Embryonic facial prominence (tissue), 1 donor: ENCODE measurements at regions not wholly inside any gene's neighbourhood (a gene's known extent, or its start where the extent isn't known, plus 50 kb on each side); places are given as distances from the start of the nearest gene placed in this dataset.
"Not testable (repeated sequence)": the region's sequence is repeated elsewhere in the genome, so short reads cannot be mapped to it uniquely, and the experiment has no call there.

ENCODE experiments used
- DNase-seq: peaks from one replicate; pipeline ENCODE4 v3.0.0-alpha.2; 2016; ENCODE audit errors: extremely low spot score

GRCh38 chr10:30197186-30197585 lies 137.8 kb upstream of the JCAD start:
- no peak for DNase-seq

- not testable (repeated sequence) for DNase-seq
These were observed 137.2 kb upstream of the JCAD start for GRCh38 chr10:30196559-30196958.

GRCh38 chr10:30192846-30193608 lies 133.6 kb upstream of the JCAD start:
- no peak for DNase-seq

- DNase-seq = no peak
These were observed 131.5 kb upstream of the JCAD start for GRCh38 chr10:30190577-30191552.

- DNase-seq = no peak
These were observed 129.8 kb upstream of the JCAD start for GRCh38 chr10:30189238-30189580.

GRCh38 chr10:30188556-30189237 lies 129.3 kb upstream of the JCAD start:
- DNase-seq = no peak

- DNase-seq = no peak
These were observed 128.7 kb upstream of the JCAD start for GRCh38 chr10:30188101-30188500.

GRCh38 chr10:30187010-30187409 lies 127.6 kb upstream of the JCAD start:
- DNase-seq = no peak

GRCh38 chr10:30186371-30186875 lies 127.0 kb upstream of the JCAD start:
- no peak for DNase-seq

GRCh38 chr10:30185916-30186315 lies 126.5 kb upstream of the JCAD start:
- DNase-seq = no peak

GRCh38 chr10:30185341-30185740 lies 126.0 kb upstream of the JCAD start:
- no peak for DNase-seq

GRCh38 chr10:30184397-30185033 lies 125.1 kb upstream of the JCAD start:
- DNase-seq = no peak

- DNase-seq = no peak
These were observed 123.6 kb upstream of the JCAD start for GRCh38 chr10:30183055-30183402.

- DNase-seq = peak; percentile 69
These were observed 123.0 kb upstream of the JCAD start for GRCh38 chr10:30182191-30183054.

- DNase-seq = no peak
These were observed 119.1 kb upstream of the JCAD start for GRCh38 chr10:30178356-30178964.

- no peak for DNase-seq
These were observed 117.6 kb upstream of the JCAD start for GRCh38 chr10:30176776-30177533.

- DNase-seq = no peak
These were observed 116.8 kb upstream of the JCAD start for GRCh38 chr10:30176182-30176581.

GRCh38 chr10:30172673-30173072 lies 113.3 kb upstream of the JCAD start:
- DNase-seq = no peak

GRCh38 chr10:30172091-30172490 lies 112.7 kb upstream of the JCAD start:
- DNase-seq = no peak

GRCh38 chr10:30171601-30172000 lies 112.2 kb upstream of the JCAD start:
- no peak for DNase-seq
